ENCODE measurements at regions not wholly inside any gene's neighbourhood (a gene's known extent, or its start where the extent isn't known, plus 50 kb on each side); places are given as distances from the start of the nearest gene placed in this dataset.
"Not testable (repeated sequence)": the region's sequence is repeated elsewhere in the genome, so short reads cannot be mapped to it uniquely, and the experiment has no call there.

DNA sequence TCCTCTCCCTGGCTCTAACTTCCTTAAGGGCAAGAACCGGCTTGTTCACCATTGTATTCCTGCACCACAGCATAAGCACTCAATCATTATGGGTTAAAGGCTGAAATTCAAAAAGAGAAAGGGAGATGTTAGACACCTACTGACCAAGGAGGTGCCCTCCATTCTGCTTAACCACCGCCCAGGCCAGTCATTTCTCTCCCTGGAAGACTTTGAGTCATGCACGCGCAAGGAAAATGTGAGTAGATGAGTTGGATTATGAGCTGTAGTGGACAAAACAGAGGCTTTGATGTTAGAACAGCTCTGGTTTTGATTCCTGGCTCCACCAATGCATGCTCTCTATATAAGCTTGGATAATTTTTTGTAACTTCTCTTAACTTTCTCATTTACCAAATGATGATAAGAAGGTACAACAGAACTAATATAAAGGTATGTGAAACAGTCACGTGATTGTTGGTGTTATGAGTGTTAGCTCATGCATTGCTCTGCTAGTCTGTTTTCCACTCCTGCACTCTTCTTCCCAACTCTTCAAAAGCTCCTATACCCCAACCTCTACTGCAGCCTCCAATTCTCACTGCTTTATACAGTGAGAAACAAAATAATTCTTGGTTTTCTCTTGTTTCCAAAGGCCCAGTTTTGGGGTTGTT is 148.4 kb upstream of the ATP11B start:
- no peak overlapping the region for H3K4me3 ChIP-seq
- H3K27me3 ChIP-seq, result no peaks in the 10 kb centered on the region
- 92 to 93% methylated on average over 5 of the region's 5 CpGs for WGBS, 2 donors
- H3K9me3 ChIP-seq, result no peaks in the 10 kb centered on the region
- intact Hi-C loops (cut with DNase I), result no loop called here
- no peak for ATAC-seq
- no peak overlapping the region for H3K27ac ChIP-seq
- no peak for DNase-seq
- no peaks in the 10 kb centered on the region for H3K36me3 ChIP-seq (replicated peaks in 1 of 2; ENCODE audit: insufficient read depth in 1 of 2, low read depth in 2 of 2)
- TF ChIP-seq, protein P1, sequence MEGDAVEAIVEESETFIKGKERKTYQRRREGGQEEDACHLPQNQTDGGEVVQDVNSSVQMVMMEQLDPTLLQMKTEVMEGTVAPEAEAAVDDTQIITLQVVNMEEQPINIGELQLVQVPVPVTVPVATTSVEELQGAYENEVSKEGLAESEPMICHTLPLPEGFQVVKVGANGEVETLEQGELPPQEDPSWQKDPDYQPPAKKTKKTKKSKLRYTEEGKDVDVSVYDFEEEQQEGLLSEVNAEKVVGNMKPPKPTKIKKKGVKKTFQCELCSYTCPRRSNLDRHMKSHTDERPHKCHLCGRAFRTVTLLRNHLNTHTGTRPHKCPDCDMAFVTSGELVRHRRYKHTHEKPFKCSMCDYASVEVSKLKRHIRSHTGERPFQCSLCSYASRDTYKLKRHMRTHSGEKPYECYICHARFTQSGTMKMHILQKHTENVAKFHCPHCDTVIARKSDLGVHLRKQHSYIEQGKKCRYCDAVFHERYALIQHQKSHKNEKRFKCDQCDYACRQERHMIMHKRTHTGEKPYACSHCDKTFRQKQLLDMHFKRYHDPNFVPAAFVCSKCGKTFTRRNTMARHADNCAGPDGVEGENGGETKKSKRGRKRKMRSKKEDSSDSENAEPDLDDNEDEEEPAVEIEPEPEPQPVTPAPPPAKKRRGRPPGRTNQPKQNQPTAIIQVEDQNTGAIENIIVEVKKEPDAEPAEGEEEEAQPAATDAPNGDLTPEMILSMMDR (IDR thresholded peaks at IDR 0.05), result no peak
- H3K4me1 ChIP-seq, result no peaks in the 10 kb centered on the region

DNA sequence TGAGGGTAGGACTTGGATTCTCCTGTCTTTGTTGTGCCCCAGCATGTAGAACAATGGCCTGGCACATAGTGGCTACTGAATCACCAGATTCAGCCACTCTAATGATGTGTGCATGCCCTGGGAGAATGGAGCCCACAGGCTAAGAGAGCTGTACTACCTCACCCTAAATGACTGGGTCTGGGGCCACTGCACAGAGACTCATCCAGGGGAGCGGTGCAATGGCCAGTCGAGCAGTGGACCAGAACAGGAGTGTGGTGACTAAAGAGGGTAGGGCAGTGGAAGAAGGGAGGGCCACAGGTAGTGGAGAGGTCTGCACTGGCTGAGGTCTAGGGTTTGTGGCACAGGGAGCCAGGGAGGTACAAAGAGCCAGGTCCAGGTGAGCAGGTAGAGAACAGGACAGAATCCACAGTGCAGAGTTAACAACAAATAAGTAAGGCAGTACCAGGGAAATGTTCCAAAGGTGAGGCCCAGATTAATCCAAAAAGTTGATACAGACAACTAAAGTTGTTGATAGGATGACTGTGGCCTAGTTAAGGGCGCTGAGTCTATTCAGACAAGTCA is 142.7 kb upstream of the ATP11B start:
- intact Hi-C loops (cut with DNase I), result no loop called here
- Histone ChIP-seq H3K36me3 (replicated peaks in 1 of 2; ENCODE audit: insufficient read depth in 1 of 2, low read depth in 2 of 2) (no peaks in the 10 kb centered on the region), H3K9me3 (no peaks in the 10 kb centered on the region), H3K4me1 (no peaks in the 10 kb centered on the region), H3K27ac (no peak overlapping the region), H3K27me3 (no peaks in the 10 kb centered on the region), H3K4me3 (no peak overlapping the region)
- ATAC-seq (no peak), DNase-seq (no peak)
- TF ChIP-seq, protein P1 (IDR thresholded peaks at IDR 0.05), result no peak
- TF ChIP-seq POLR2A (IDR thresholded peaks at IDR 0.05), result no peak
- WGBS, 2 donors, result 79 to 88% methylated on average over 3 of the region's 3 CpGs

DNA sequence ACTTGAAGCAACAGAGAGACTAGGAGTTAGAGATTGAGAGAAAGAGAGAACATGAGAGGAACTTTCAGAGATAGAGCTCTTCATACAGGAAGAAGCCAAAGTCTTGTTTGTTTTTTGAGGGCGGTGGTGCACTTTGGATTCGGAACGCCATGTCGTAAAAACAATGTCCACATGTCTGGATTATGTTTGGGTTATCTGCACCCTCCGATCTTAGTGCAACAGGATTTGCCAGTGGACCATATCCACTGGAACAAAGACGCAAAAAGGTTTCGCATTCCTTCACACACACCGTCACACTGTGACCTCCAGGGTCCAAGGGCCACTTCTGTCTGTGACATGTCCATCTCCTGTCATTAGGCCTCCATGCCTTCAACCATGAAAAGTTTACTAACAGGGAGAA is 141.8 kb upstream of the ATP11B start:
- intact Hi-C loops (cut with DNase I), result no loop called here
- H3K9me3 ChIP-seq, result no peaks in the 10 kb centered on the region
- H3K27ac ChIP-seq, result no peak overlapping the region
- no peaks in the 10 kb centered on the region for H3K27me3 ChIP-seq
- TF ChIP-seq, protein P1 (IDR thresholded peaks at IDR 0.05), result no peak
- TF ChIP-seq POLR2A (IDR thresholded peaks at IDR 0.05), result no peak
- DNase-seq, result no peak
- no peak overlapping the region for H3K4me3 ChIP-seq
- WGBS, 2 donors, result 82 to 90% methylated on average over 8 of the region's 8 CpGs
- ATAC-seq, result no peak
- H3K4me1 ChIP-seq, result no peaks in the 10 kb centered on the region
- H3K36me3 ChIP-seq (replicated peaks in 1 of 2; ENCODE audit: insufficient read depth in 1 of 2, low read depth in 2 of 2), result no peaks in the 10 kb centered on the region

DNA sequence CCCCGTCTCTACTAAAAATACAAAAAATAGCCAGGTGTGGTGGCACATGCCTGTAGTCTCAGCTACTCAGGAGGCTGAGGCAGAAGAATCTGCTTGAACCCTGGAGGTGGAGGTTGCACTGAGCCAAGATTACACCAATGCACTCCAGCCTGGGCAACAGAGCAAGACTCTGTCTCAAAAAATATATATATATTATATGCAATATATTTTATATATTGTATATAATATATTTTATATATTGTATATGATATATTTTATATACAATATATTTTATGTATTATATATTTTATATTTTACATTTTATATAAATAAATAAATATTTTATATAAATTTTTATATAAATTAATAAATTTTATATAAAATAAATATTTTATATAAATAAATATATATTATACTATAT is 140.2 kb upstream of the ATP11B start:
- H3K4me3 ChIP-seq; DNase-seq; ATAC-seq; H3K27me3 ChIP-seq; H3K4me1 ChIP-seq; H3K9me3 ChIP-seq; H3K36me3 ChIP-seq (replicated peaks in 1 of 2; ENCODE audit: insufficient read depth in 1 of 2, low read depth in 2 of 2); H3K27ac ChIP-seq; intact Hi-C loops (cut with DNase I): not testable (repeated sequence)
- WGBS, 2 donors, result 94 to 100% methylated on average over 1 of the region's 1 CpG

DNA sequence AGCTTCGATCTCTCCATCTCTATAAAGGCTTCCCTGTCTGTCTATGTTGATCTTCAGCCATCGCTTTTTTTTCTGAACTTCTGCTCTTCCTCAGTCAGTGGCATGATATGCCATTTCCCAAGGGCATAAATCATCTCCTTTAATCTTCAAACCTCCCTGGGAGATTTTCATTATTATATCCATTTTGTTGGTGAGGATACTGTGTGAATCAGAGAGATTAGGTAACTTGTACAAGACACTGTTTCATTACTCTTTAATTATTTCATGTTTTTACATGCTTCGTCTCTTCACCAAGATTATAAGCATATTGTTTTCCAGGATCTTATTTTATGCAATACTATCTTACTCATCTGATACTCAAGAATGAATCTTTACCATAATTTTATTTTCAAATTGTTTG is 124.8 kb upstream of the ATP11B start:
- Histone ChIP-seq H3K9me3 (no peaks in the 10 kb centered on the region), H3K27ac (no peak overlapping the region), H3K36me3 (replicated peaks in 1 of 2; ENCODE audit: insufficient read depth in 1 of 2, low read depth in 2 of 2) (no peaks in the 10 kb centered on the region), H3K4me3 (no peak overlapping the region), H3K4me1 (no peaks in the 10 kb centered on the region), H3K27me3 (no peaks in the 10 kb centered on the region)
- no peak for DNase-seq
- WGBS, 2 donors, result 89 to 90% methylated on average over 3 of the region's 3 CpGs
- TF ChIP-seq, protein P1 (IDR thresholded peaks at IDR 0.05), result no peak
- no peak for TF ChIP-seq POLR2A (IDR thresholded peaks at IDR 0.05)
- no peak for ATAC-seq
- intact Hi-C loops (cut with DNase I), result no loop called here

All from body of pancreas (tissue), 4 donors.